B cell (primary cell): ENCODE measurements at regions not wholly inside any gene's neighbourhood (a gene's known extent, or its start where the extent isn't known, plus 50 kb on each side); places are given as distances from the start of the nearest gene placed in this dataset.

Source experiments
- ATAC-seq: fragments of 200-7000 bp; cut with Tn5 transposase; one replicate; pipeline ENCODE4 v1.10.0; 2021; ENCODE audit warnings: low read depth, mild to moderate bottlenecking, moderate number of reproducible peaks, moderate library complexity
- CTCF ChIA-PET: fragments of 350-600 bp; sonication (Branson Sonifier 250); formaldehyde crosslinking; loops from one replicate; lab custom pipeline; 2021; ENCODE audit warnings: antibody characterized with exemption, inconsistent platforms; lab: Charles Lee
- POLR2A ChIA-PET: fragments of 350-600 bp; sonication (Branson Sonifier 250); formaldehyde crosslinking; loops from one replicate; lab custom pipeline; 2021; ENCODE audit warnings: antibody characterized with exemption; lab: Charles Lee
- DNase-seq: peaks from one replicate; pipeline ENCODE4 v3.0.0; 2013
- H2AFZ ChIP-seq: 2 replicates; pipeline ENCODE4 v1.6.1; 2012; ENCODE audit warnings: mild to moderate bottlenecking, low read depth, low read length; ENCODE audit not compliant: insufficient read depth, poor library complexity, severe bottlenecking
- H3K27ac ChIP-seq, 2 donors: 1 replicate in 1 of 2; 2 replicates in 1 of 2; pipeline ENCODE4 v1.5.1; 2012 to 2013; ENCODE audit warnings: low read length in 2 of 2, mild to moderate bottlenecking in 2 of 2, moderate library complexity in 1 of 2
- H3K27me3 ChIP-seq, 4 experiments: fragments of 200-600 bp in 1 of 4; sonication (generic) in 1 of 4; replicated peaks in 1 of 4; 1 replicate in 2 of 4; 2 replicates in 2 of 4; pipeline versions ENCODE4 v1.6.1 to v1.7.0; 2013 to 2016; ENCODE audit warnings: low read length in 3 of 4, mild to moderate bottlenecking in 2 of 4, mixed read lengths in 1 of 4, moderate library complexity in 1 of 4; ENCODE audit not compliant: insufficient read depth in 4 of 4, control insufficient read depth in 3 of 4; ENCODE audit errors: control extremely low read depth in 1 of 4
- H3K36me3 ChIP-seq, 2 experiments: replicated peaks in 1 of 2; 1 replicate in 1 of 2; 2 replicates in 1 of 2; pipeline versions ENCODE4 v1.6.1 to v1.7.1; 2013; ENCODE audit warnings: low read length in 1 of 2; ENCODE audit not compliant: insufficient read depth in 2 of 2, control insufficient read depth in 1 of 2; ENCODE audit errors: control extremely low read depth in 1 of 2, extremely low read depth in 1 of 2
- H3K4me1 ChIP-seq, 2 donors: fragments of 200-600 bp in 1 of 2; sonication (generic) in 1 of 2; 1 replicate in 1 of 2; 2 replicates in 1 of 2; pipeline versions ENCODE4 v1.5.1 to v1.6.1; 2013 to 2017; ENCODE audit warnings: low read length in 2 of 2; ENCODE audit not compliant: control insufficient read depth in 2 of 2, insufficient read depth in 2 of 2
- H3K4me2 ChIP-seq: replicated peaks from 2 replicates; pipeline ENCODE3; 2012; ENCODE audit warnings: mild to moderate bottlenecking, low read depth, low read length; ENCODE audit not compliant: poor library complexity, severe bottlenecking
- H3K4me3 ChIP-seq, 5 experiments: fragments of 200-600 bp in 1 of 5; sonication (generic) in 1 of 5; 1 replicate in 3 of 5; 2 replicates in 2 of 5; pipeline versions ENCODE4 v1.5.1 to v1.7.0; 2011 to 2016; ENCODE audit warnings: low read length in 4 of 5, mild to moderate bottlenecking in 4 of 5, low read depth in 2 of 5, control low read depth in 1 of 5, moderate library complexity in 1 of 5; ENCODE audit not compliant: insufficient read depth in 1 of 5; ENCODE audit errors: control extremely low read depth in 1 of 5, extremely low read depth in 1 of 5
- H3K79me2 ChIP-seq: fragments of 200-600 bp; sonication (generic); one replicate; pipeline ENCODE4 v1.6.0; 2016; ENCODE audit warnings: low read length; ENCODE audit not compliant: control insufficient read depth, insufficient read depth
- H3K9ac ChIP-seq: fragments of 200-600 bp; sonication (generic); 2 replicates; pipeline ENCODE4 v1.6.1; 2017; ENCODE audit warnings: mild to moderate bottlenecking, low read length, moderate library complexity
- H3K9me3 ChIP-seq, 3 donors: one replicate each; pipeline versions ENCODE4 v1.6.1 to v1.7.1; 2013; ENCODE audit warnings: low read length in 2 of 3; ENCODE audit not compliant: control insufficient read depth in 2 of 3, insufficient read depth in 1 of 3; ENCODE audit errors: control extremely low read depth in 1 of 3
- H4K20me1 ChIP-seq: 2 replicates; pipeline ENCODE4 v1.6.0; 2012; ENCODE audit warnings: mild to moderate bottlenecking, low read length; ENCODE audit not compliant: insufficient read depth, control insufficient read depth, poor library complexity, severe bottlenecking
- H3K27ac Mint-ChIP-seq: one replicate; pipeline ENCODE4 v1.8.0; 2021; ENCODE audit warnings: mixed read lengths
- H3K27me3 Mint-ChIP-seq: one replicate; pipeline ENCODE4 v1.8.0; 2021; ENCODE audit warnings: mixed read lengths
- H3K4me1 Mint-ChIP-seq: one replicate; pipeline ENCODE4 v1.8.0; 2021; ENCODE audit warnings: mixed read lengths
- H3K4me3 Mint-ChIP-seq: one replicate; pipeline ENCODE4 v1.8.0; 2021; ENCODE audit warnings: mixed read lengths
- H3K9me3 Mint-ChIP-seq: one replicate; pipeline ENCODE4 v1.8.0; 2022; ENCODE audit warnings: mixed read lengths; ENCODE audit not compliant: insufficient read depth
- EZH2 ChIP-seq: IDR thresholded peaks from 2 replicates; pipeline ENCODE4 v1.6.1; 2012; ENCODE audit warnings: borderline replicate concordance, low read depth, mild to moderate bottlenecking, moderate library complexity, low read length; ENCODE audit not compliant: insufficient read depth, poor library complexity, severe bottlenecking
- WGBS: methylation state at CpG from one replicate; pipeline ENCODE4 v1.1.5; 2013; ENCODE audit warnings: missing lambda C conversion rate; ENCODE audit not compliant: insufficient coverage; 5-methylcytosine and 5-hydroxymethylcytosine counted together
- intact Hi-C: fragments of 100-400 bp; cut with micrococcal nuclease; formaldehyde crosslinking; loops from one replicate; pipeline ENCODE4 v1.10.0; 2022
- TF ChIP-seq, protein P1 (sequence below): fragments of 200-600 bp; IDR thresholded peaks from one replicate; pipeline ENCODE4 v1.8.0; 2022; ENCODE audit warnings: antibody characterized with exemption, mild to moderate bottlenecking

DNA sequence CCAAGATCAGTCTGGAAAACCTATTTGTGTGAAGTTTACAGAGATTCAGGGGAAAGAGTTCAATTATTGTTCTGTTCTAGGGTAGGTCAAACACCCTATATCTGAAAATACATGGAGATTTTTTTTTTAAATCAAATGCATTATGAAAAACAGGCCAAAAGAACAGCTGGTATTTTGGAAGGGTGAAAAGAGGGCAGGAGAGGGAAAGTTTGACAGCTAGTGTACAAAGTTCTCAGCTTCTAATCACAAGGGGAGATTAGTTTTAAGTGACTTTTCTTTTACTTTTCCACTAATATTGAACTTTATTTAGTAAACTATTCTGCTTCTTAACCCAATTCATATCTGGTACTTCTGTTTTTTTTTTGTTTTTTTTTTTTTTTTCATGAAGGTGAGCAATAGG is 66.2 kb upstream of the GRID2 start:
- Histone ChIP-seq H3K27ac (no peak overlapping the region), H3K79me2 (no peaks in the 10 kb centered on the region), H3K4me2 (no peak overlapping the region), H3K9me3 (no peaks in the 10 kb centered on the region), H3K27me3 (no peaks in the 10 kb centered on the region), H3K36me3 (no peaks in the 10 kb centered on the region), H3K4me3 (no peak overlapping the region), H4K20me1 (no peaks in the 10 kb centered on the region), H3K4me1 (no peaks in the 10 kb centered on the region), H3K9ac (no peak overlapping the region), H2AFZ (no peak overlapping the region)
- H3K4me3 Mint-ChIP-seq, result no peak overlapping the region
- DNase-seq, result no peak
- intact Hi-C loops, result no loop called here
- H3K4me1 Mint-ChIP-seq, result no peaks in the 10 kb centered on the region
- no peak overlapping the region for H3K27ac Mint-ChIP-seq
- H3K9me3 Mint-ChIP-seq, result peaks cover 5% of the 10 kb centered on the region
- no peak for ATAC-seq
- TF ChIP-seq, protein P1, sequence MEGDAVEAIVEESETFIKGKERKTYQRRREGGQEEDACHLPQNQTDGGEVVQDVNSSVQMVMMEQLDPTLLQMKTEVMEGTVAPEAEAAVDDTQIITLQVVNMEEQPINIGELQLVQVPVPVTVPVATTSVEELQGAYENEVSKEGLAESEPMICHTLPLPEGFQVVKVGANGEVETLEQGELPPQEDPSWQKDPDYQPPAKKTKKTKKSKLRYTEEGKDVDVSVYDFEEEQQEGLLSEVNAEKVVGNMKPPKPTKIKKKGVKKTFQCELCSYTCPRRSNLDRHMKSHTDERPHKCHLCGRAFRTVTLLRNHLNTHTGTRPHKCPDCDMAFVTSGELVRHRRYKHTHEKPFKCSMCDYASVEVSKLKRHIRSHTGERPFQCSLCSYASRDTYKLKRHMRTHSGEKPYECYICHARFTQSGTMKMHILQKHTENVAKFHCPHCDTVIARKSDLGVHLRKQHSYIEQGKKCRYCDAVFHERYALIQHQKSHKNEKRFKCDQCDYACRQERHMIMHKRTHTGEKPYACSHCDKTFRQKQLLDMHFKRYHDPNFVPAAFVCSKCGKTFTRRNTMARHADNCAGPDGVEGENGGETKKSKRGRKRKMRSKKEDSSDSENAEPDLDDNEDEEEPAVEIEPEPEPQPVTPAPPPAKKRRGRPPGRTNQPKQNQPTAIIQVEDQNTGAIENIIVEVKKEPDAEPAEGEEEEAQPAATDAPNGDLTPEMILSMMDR, result no peak
- TF ChIP-seq EZH2, result no peak
- CTCF ChIA-PET, result interaction anchor here (0.7 kb wide), 1 partner anchor 47 kb away, joined by 3 read pairs; no protein-coding TSS in a partner anchor
- H3K27me3 Mint-ChIP-seq, result no peaks in the 10 kb centered on the region
- POLR2A ChIA-PET, result no interaction called here

DNA sequence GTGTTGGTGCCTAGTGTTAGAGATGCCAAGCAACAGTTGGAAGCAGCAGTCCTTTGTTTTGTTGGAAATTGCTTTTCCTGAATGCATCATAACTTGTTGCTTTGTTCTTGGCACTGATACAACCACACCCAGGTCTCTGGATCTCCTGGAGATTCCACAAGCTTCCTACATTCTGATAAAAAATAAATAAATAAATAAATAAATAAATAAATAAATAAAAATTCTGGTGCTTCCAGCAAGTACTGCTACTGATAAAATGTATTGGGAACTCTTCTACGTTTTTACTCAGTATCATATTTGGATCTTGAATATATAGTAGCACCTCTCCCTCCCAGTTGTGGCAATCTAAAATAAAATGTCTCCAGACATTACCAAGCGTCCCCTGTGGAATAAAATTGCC is 62.7 kb upstream of the GRID2 start:
- Histone ChIP-seq H3K4me1 (no peaks in the 10 kb centered on the region), H3K27me3 (no peaks in the 10 kb centered on the region), H2AFZ (no peak overlapping the region), H3K4me2 (no peak overlapping the region), H3K9ac (no peak overlapping the region), H3K27ac (no peak overlapping the region), H3K9me3 (no peaks in the 10 kb centered on the region), H3K36me3 (no peaks in the 10 kb centered on the region), H3K4me3 (no peak overlapping the region), H3K79me2 (no peaks in the 10 kb centered on the region), H4K20me1 (no peaks in the 10 kb centered on the region)
- intact Hi-C loops, result no loop called here
- DNase-seq (no peak), ATAC-seq (no peak)
- WGBS, result no CpG with 5 or more reads among the region's 2 CpGs
- H3K27ac Mint-ChIP-seq, result no peak overlapping the region
- ChIA-PET CTCF (no interaction called here), POLR2A (no interaction called here)
- H3K9me3 Mint-ChIP-seq, result peaks cover 2% of the 10 kb centered on the region
- H3K27me3 Mint-ChIP-seq, result no peaks in the 10 kb centered on the region
- H3K4me1 Mint-ChIP-seq, result no peaks in the 10 kb centered on the region
- TF ChIP-seq, protein P1, result no peak
- no peak for TF ChIP-seq EZH2
- H3K4me3 Mint-ChIP-seq, result no peak overlapping the region
